Muscle of back (tissue), 3 donors: ENCODE measurements at regions not wholly inside any gene's neighbourhood (a gene's known extent, or its start where the extent isn't known, plus 50 kb on each side); places are given as distances from the start of the nearest gene placed in this dataset.
"Not testable (repeated sequence)": the region's sequence is repeated elsewhere in the genome, so short reads cannot be mapped to it uniquely, and the experiment has no call there.

Experiments
- DNase-seq, 3 donors: peaks; one replicate each; pipeline versions ENCODE4 v3.0.0 to v3.0.0-alpha.2; 2013

DNA sequence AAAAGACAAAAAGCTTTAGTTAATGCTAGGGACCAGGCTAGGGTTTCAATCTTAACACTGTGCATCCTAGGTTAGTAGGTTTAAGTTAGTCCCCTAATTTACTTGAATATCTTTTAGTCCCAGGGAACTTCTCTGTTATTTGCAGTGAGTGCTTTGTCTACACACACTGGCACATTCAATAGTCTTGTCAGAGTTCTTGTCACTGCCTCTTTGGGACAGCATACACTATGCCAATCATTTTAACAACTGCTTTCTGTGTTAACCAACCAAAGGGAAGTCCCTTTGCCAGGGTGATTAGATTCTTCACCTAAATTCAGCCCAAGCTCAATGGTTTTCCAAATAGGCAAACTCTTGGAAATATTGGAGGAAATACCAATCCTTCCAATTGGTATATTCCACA lies 221.8 kb upstream of the IGFBP7 start:
- DNase-seq, result no peak

DNA sequence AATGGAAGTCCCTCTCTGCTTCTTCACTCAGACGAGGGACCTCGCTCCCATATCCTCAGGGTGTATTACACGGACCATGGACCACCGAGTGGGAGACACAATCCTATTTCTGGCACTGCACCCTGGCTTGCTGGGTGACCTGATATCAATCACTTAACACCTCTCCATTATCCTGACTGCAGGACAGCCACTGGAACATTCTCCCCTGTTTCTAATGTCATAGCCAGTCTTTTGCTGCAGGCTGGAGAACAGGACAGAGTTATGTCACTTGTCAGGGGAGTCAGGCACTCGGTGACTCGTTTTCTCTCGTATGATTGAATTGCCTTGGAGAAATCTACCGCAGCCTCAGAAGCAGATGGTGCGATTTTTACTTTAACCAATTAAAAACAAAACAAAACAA lies 219.1 kb upstream of the IGFBP7 start:
- no peak for DNase-seq

DNA sequence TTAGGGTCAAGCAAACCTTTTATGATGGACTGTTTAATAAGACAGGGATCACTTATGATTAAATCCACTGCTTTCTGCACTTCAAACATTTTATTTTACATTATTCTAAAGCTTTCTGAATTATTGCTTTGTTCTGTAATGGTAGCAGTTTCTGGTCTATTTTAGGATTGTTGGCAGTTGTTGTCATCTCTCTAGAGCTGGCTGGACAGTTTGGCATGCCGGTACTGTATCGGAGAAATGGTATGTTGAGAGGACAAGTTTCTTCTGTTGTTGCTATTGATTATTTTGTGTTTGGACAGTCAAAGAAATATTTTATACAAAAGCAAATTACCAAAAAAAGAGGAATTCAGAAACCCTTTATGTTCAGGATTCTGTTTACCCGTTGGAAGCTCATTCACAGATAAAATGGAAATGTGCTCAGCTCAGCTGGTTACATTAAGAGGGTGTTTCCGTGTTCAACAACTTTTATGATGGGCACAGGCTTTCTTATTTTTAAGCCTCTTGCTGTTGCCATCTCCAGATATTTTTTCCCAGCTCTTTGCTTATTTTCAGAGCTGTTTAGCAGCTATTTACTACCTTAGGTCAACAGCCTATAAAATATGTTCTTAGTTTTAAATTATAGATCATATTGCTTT lies 214.6 kb upstream of the IGFBP7 start:
- no peak for DNase-seq

DNA sequence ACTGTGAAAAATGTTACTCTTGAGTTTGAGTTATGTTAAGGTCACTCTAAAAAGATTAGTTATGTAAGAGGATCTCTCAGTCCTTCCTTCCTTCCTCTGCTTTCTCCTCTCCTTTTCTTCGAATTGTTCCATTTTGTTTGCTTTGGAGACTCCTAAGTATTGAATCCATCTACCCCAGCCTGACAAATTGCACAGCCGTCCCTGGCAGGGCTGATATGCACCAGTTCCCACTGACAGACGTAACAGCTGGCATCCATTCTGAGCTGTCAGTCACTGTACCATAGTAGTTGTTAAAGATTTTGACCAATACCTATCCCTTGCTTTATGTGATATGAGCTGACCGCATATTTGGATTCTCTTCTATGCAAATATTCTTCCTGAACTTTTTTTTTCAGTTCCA lies 210.7 kb upstream of the IGFBP7 start:
- peak; percentile 7 to 12 (median 9) for DNase-seq

DNA sequence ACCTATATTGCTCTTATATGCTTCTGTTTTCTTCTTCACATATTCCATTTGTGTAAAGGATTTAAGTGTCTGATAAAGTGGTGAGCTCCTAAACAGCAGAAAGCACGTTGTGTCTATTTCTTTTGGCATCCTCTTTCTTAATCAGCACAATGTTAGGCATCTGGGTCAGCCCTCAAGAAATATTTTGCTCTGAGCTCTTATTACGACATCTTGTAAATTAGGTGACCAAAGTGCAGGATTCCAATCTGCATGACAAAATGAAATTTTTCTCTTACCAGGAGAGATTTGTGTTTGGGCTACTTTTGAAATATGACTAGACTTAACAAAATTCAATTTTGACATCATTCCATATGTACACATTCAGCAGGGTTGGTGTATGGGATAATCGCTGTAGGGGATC lies 210.0 kb upstream of the IGFBP7 start:
- DNase-seq, result no peak

DNA sequence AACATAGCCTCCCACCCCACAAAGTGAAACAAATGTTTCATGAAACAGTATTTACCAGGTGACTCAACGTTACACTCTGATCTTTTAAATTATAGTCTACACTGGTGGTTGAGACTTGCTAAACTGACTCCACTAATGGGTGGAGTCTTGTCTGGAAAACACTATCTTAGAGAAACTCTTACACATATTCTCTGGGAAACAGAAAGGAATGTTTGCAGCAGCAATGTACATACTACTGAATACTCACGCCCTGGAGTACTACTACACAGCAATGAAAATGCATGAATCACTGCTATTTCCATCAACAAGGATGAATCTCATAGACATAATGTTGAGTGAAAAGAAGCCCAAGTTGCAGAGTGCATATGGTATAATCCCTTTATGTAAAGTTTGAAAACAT lies 208.5 kb upstream of the IGFBP7 start:
- no peak for DNase-seq

DNA sequence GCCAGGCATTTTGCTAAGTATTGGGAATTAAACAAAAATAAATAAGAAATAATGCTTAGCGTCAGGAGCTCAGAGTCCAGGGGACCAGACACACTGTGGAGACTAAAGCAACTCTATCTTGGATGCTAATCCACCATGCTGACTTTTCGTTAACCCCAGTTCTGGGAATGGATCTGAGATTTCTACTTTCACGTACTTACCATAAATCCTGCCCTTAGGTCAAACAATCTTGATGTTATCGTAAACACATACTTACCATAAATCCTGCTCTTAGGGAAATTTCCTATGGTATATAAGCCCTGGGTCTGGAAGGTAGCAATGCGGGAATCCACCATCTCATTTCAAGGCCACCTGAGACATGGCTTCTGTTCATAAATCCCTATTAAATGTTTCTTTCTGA lies 204.5 kb upstream of the IGFBP7 start:
- DNase-seq, result no peak

GRCh38 chr4:57312296-57312695 lies 202.1 kb upstream of the IGFBP7 start:
- DNase-seq, result no peak

GRCh38 chr4:57309658-57310057 lies 199.5 kb upstream of the IGFBP7 start:
- DNase-seq, result no peak

- DNase-seq, result no peak
Measured at GRCh38 chr4:57308301-57308700, 198.1 kb upstream of the IGFBP7 start.

DNA sequence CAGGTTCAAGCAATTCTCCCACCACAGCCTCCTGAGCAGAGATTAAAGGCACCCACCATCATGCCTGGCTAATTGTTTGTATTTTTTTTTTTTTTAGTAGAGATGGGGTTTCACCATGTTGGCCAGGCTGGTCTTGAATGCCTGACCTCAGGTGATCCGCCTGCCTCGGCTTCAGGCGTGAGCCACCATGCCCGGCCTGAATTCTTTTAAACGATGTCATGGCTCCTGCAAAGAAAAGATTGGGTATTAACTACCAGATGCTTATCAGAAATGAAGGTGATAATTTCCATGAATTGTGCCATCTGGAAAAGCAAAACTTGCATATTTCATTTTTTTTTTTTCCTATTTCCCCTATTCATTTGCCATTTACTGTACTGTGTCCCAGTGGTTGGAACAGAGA lies 195.7 kb upstream of the IGFBP7 start:
- DNase-seq, result no peak

GRCh38 chr4:57303012-57303751 lies 193.0 kb upstream of the IGFBP7 start:
- peak in 1 of 3 donors; percentile 7 for DNase-seq

- DNase-seq, result not testable (repeated sequence)
Measured at GRCh38 chr4:57300300-57300699, 190.1 kb upstream of the IGFBP7 start.

DNA sequence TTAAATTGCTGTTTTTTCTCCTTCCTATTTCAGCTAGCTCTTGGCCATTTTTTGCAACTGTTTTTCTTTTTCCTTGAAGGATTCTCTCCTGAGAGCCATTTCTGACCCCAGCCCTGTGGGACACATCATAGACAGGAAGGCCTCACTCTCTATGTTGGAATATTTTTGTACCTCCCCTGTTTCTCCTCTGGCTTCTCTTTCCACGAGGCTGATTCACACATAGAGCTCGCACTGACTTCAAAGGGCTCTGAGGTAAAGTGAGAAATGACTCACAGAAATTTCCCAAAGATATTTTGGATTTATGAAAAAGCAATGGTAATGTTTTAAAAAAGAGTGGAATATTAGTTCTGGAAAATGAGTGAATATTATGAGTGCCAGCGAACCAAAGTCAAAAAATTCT lies 181.7 kb upstream of the IGFBP7 start:
- no peak for DNase-seq

DNA sequence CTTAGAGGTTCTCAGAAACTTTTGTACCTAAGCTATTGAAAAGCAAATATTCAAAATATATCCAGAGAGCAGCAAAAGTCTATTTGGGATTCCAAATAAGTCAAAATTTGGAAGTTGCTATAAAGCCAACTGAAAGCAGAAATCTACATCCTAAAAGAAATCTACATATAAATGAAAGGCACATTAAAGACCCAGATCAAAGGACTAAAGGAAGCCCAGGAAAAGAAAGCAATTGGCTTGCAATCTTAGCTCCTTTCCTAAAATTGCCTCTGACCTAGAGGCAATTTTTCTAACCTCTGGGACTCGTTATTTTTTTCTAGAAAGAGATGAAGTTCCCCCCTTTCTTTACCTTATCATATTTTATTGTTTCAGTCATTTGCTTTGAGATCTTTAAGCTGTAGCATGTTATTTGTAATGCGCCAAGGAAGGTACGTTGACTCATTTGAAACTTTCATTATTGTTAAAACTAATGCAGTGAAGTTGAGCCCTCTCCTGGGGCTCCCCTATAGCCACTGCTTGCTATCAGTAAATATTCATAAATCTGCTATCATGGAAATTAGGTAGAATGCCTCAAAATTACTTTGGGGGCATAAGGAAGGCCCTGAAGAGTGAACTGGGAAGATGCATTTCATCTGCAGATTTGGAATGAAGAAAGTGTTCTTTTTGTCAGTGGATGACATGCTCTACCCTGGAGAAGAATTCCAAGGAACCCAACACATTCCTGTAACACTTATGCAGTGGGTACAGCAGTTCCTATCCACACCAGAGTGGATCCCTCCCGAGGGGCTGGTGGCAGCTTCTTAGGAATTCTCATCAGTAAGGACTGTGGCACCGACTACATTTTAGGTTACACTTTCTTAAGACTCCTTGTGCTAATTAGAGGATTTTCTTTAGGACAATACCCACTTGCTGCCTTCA lies 177.8 kb upstream of the IGFBP7 start:
- DNase-seq, result no peak

DNA sequence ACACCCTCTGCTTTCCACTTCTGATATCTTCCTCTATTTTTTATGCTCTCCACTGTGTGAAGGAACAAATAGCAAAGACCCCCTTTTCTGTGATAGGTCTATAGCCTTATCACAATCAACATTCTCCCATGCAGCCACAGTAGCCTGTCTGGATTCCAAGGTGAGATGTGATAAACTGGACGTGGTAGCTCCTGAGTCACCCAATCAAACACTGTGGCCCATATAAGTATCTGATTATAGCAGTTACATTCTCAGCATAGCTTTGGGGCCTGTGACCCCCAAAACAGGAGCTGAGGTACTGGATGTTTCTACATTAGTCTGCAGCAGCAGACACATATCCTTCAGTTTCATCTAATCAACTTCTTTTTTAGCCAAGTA lies 172.7 kb upstream of the IGFBP7 start:
- no peak for DNase-seq

GRCh38 chr4:57280481-57280880 lies 170.3 kb upstream of the IGFBP7 start:
- no peak for DNase-seq

DNA sequence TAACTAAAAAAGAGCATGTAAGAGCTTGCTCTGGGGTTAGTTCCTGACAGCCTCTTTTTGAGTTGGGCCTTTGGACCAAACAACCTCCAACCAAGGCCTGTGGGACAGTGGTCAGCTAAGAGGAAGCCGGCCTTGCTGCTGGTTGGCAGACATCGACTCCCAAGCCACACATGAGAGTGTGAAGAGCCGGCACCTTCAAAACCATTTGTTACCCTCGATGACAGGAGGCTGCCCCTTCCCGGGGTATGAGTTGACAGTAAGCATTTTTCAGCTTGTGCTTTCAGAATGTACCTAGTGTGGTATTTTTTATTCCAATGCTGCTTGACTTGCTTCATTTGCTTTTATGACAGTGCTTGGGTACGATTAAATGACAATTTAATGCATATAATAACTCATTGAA lies 168.6 kb upstream of the IGFBP7 start:
- DNase-seq, result no peak

DNA sequence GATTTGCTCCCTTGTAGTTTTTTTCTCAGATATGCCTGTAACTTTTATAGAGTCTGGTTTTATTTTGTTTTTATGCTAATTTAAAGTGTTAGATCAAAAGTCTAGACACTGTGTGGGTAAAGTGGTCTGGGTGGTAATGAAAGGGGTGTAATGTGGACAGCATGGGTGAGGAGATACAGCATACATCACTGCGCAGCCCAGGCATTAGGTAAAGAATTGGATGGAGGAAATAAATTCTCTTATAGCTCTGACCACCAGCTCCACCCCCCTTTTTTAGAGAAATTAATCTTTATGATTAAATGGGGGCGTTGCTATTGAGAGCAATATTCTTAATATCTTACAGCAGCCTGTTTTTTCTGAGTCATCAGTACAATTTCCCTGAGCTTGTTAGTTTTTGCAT lies 163.9 kb upstream of the IGFBP7 start:
- DNase-seq, result no peak

DNA sequence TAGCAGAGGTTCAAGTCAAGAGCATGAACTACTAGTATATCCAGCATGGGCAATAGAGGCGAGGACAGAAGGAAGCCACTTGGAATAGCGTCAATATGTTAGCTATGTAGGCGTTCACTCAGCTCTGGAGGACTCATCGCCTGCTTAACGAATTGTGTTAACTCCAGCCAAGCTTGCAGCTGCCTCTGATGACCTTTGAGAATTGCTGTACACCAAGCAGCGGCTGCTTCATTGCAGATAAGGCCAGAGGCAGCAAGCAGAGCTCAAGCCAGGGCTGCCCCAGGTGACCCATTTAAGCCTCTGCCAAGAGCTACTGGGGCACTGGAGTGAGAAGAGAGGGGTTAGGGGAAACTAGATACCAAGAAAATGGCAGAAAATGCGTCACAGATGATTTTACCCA lies 160.2 kb upstream of the IGFBP7 start:
- peak; percentile 71 to 81 (median 72) for DNase-seq

DNA sequence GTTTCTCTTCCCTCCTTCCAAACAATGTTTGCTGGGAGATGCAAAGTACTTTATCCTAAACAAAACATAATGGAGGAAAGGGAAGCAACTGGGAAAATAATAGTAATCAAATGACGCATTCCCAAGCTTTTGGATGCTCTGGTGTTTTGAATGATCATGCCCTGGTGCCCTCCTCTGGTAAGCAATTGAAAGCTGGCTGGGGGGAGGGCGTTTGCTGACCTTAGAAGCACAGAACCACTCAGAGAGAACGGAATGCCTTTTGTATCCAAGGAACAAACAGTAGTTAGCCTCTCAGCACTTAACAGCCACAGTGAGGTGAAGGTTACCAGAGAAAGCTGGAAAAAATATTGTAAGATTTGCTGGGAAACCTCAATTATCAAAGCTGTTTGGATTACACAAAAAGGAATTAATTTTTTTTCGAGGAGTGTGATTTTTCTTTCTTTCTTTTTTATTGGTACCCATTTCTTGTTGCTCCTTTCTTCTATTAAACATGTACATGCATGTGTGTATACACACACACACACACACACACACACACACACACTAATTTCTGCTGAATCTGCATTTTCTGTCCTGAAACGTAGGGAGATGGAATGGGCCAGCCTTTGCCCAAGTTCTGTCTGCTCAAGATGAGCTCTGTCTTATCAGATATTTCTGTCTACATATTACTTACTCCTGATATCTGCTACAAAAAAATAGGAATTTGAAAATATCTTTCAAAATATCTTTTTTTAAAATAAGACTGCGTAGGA lies 155.8 kb upstream of the IGFBP7 start:
- no peak for DNase-seq

DNA sequence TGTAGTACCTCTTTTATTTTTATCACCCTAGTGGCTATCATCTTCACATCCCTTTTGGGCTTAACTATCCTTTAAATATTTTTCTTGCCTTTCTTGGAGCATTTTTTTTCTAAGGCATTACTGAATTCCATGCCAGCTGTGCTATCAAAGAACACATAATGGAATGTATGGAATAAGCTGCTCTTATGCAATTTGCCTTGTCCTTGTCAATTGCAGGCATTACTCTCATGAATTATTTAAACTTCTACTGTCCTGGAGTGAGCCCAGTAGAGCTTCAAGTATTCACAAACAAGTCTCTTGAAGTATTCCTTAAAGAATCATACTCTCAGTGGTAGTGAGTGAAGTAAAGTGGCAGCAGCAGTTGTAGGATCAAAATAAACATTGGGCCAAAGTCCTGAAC lies 144.6 kb upstream of the IGFBP7 start:
- DNase-seq, result no peak
